Transverse colon (tissue), 4 donors: ENCODE measurements at regions not wholly inside any gene's neighbourhood (a gene's known extent, or its start where the extent isn't known, plus 50 kb on each side); places are given as distances from the start of the nearest gene placed in this dataset.

Experiments used
- POLR2AphosphoS5 ChIP-seq, 3 donors: sonication (generic); formaldehyde crosslinking; IDR thresholded peaks; one replicate each; pipeline ENCODE4 v1.6.1; 2016; ENCODE audit warnings: antibody characterized with exemption in 3 of 3
- TF ChIP-seq, protein P1 (sequence below), 5 experiments: fragments of 200-600 bp in 3 of 5; fragments of 450-650 bp in 2 of 5; sonication (generic) in 3 of 5; IDR thresholded peaks; 1 replicate in 2 of 5; 2 replicates in 3 of 5; pipeline ENCODE4 v1.5.1; 2016 to 2017; ENCODE audit warnings: antibody characterized with exemption in 5 of 5, inconsistent platforms in 3 of 5, mild to moderate bottlenecking in 2 of 5, moderate library complexity in 1 of 5

DNA sequence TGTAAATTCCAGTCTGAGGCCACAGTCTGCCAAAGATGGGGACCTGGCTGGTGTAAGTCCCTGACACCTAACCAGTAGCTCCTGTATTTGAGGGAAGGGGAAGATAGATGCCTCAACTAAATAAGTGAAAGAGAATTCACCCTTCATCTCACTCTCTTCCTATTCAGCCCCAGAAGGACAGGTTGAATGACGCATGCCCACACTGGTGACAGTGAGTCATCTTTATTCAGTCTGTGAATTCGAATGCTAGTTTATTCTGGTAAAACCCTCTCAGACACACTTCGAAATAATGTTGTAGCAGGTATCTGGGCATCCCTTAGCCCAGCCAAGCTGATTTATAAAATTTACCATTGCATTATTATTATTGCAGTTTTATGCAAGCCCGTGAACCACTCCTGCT is 617.0 kb upstream of the PRMT6 start:
- no peak for TF ChIP-seq POLR2AphosphoS5 (IDR thresholded peaks at IDR 0.05)
- TF ChIP-seq, protein P1, sequence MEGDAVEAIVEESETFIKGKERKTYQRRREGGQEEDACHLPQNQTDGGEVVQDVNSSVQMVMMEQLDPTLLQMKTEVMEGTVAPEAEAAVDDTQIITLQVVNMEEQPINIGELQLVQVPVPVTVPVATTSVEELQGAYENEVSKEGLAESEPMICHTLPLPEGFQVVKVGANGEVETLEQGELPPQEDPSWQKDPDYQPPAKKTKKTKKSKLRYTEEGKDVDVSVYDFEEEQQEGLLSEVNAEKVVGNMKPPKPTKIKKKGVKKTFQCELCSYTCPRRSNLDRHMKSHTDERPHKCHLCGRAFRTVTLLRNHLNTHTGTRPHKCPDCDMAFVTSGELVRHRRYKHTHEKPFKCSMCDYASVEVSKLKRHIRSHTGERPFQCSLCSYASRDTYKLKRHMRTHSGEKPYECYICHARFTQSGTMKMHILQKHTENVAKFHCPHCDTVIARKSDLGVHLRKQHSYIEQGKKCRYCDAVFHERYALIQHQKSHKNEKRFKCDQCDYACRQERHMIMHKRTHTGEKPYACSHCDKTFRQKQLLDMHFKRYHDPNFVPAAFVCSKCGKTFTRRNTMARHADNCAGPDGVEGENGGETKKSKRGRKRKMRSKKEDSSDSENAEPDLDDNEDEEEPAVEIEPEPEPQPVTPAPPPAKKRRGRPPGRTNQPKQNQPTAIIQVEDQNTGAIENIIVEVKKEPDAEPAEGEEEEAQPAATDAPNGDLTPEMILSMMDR (IDR thresholded peaks at IDR 0.05): no peak
